ENCODE measurements at regions not wholly inside any gene's neighbourhood (a gene's known extent, or its start where the extent isn't known, plus 50 kb on each side); places are given as distances from the start of the nearest gene placed in this dataset.

DNA sequence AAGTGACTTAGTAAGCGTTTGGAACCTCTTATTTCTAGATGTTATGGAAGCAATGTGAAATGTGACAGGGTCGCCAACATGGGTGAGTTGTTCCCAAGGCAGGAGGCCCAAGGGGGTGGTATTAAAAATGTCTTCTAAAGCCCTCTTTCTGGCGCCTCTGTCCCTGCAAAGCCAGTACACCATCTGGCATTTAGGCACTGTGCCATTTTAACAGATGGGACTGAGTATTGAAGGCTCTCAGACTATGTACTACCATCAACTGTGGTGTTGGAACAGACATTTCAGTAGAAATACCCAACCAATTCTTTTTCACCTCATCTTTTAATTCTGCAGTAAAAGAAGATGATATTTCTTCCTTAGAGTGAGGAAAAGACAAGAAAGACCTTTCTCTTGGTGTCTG is 384.5 kb upstream of the MMADHC start:
- Histone ChIP-seq H3K79me2 (ENCODE audit: low read length) (no peaks in the 10 kb centered on the region), H3K9ac (ENCODE audit: low read length) (no peak overlapping the region), H3K27ac (ENCODE audit: low read length) (no peak overlapping the region), H3K4me3 (ENCODE audit: low read length) (no peak overlapping the region), H3K27me3 (ENCODE audit: low read length) (no peaks in the 10 kb centered on the region), H3K9me3 (ENCODE audit: low read length) (no peaks in the 10 kb centered on the region), H3F3A (ENCODE audit: low read length, unreplicated experiment) (no peaks in the 10 kb centered on the region), H3K4me2 (ENCODE audit: low read length) (no peak overlapping the region), H4K20me1 (ENCODE audit: low read length) (no peaks in the 10 kb centered on the region), H2AFZ (ENCODE audit: low read length) (no peak overlapping the region), H3K4me1 (ENCODE audit: insufficient read depth, low read length) (peaks cover 4% of the 10 kb centered on the region; the same call in 1 of the 2 replicates), H3K9me2 (replicated peaks; ENCODE audit: low read length) (no peaks in the 10 kb centered on the region), H3K36me3 (ENCODE audit: low read depth, low read length) (no peaks in the 10 kb centered on the region)
- CTCF ChIA-PET: no interaction called here
- DNase-seq: no peak
- ATAC-seq: no peak
- intact Hi-C loops (cut with micrococcal nuclease): no loop called here
- POLR2A ChIA-PET (ENCODE audit: unreplicated experiment): no interaction called here
- TF ChIP-seq, protein P1, sequence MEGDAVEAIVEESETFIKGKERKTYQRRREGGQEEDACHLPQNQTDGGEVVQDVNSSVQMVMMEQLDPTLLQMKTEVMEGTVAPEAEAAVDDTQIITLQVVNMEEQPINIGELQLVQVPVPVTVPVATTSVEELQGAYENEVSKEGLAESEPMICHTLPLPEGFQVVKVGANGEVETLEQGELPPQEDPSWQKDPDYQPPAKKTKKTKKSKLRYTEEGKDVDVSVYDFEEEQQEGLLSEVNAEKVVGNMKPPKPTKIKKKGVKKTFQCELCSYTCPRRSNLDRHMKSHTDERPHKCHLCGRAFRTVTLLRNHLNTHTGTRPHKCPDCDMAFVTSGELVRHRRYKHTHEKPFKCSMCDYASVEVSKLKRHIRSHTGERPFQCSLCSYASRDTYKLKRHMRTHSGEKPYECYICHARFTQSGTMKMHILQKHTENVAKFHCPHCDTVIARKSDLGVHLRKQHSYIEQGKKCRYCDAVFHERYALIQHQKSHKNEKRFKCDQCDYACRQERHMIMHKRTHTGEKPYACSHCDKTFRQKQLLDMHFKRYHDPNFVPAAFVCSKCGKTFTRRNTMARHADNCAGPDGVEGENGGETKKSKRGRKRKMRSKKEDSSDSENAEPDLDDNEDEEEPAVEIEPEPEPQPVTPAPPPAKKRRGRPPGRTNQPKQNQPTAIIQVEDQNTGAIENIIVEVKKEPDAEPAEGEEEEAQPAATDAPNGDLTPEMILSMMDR (conservative IDR thresholded peaks at IDR 0.05; ENCODE audit: low read depth, low read length): no peak
- no peak for TF ChIP-seq EZH2phosphoT487 (IDR thresholded peaks at IDR 0.05; ENCODE audit: borderline replicate concordance, low read length)
- no TSS peak for BruUV-seq (replicated peaks)

DNA sequence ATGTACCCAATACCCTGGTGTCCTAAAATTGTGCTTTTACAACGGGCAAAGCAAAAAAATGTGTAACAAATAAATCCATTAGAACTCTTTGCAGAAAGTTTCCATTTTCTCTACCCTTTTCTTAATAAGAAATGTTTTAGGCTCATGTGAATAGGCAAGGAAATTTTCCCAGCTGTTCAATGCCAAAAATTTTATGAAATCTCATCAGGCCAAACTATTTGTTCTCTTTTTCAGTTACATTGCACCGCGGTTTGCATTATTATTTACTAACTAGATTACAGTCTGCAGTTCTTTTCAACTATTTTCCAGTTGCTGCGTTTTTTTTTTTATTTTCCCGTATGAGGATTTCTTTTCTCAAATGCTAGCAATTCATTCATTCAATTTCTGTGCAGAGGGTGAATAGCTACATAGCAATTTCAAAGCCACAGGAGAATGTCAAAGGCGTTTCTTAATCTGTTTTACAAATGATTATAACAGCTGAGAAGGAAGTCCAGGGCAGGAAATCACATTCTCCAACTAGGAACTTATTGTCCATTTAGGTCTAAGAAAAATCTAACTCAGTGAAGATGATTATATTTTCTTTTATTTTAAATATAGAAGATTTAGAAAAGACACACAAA is 367.5 kb upstream of the MMADHC start:
- no peak for TF ChIP-seq EZH2 (IDR thresholded peaks at IDR 0.05; ENCODE audit: low read length, unreplicated experiment)
- TF ChIP-seq, protein P1 (conservative IDR thresholded peaks at IDR 0.05; ENCODE audit: low read depth, low read length): no peak
- TF ChIP-seq EZH2phosphoT487 (IDR thresholded peaks at IDR 0.05; ENCODE audit: borderline replicate concordance, low read length): no peak
- Histone ChIP-seq H3K27ac (ENCODE audit: low read length) (no peak overlapping the region), H3K79me2 (ENCODE audit: low read length) (no peaks in the 10 kb centered on the region), H2AFZ (ENCODE audit: low read length) (no peak overlapping the region), H3K4me2 (ENCODE audit: low read length) (no peak overlapping the region), H3K27me3 (ENCODE audit: low read length) (no peaks in the 10 kb centered on the region), H3K36me3 (ENCODE audit: low read depth, low read length) (no peaks in the 10 kb centered on the region), H3K9me2 (replicated peaks; ENCODE audit: low read length) (no peaks in the 10 kb centered on the region), H3K9ac (ENCODE audit: low read length) (no peak overlapping the region), H3F3A (ENCODE audit: low read length, unreplicated experiment) (no peaks in the 10 kb centered on the region), H3K9me3 (ENCODE audit: low read length) (no peaks in the 10 kb centered on the region), H3K4me3 (ENCODE audit: low read length) (no peak overlapping the region), H3K4me1 (ENCODE audit: insufficient read depth, low read length) (no peaks in the 10 kb centered on the region), H4K20me1 (ENCODE audit: low read length) (no peaks in the 10 kb centered on the region)
- ATAC-seq: no peak
- no TSS peak for BruUV-seq (replicated peaks)
- ChIA-PET CTCF (no interaction called here), POLR2A (ENCODE audit: unreplicated experiment) (no interaction called here)
- intact Hi-C loops (cut with micrococcal nuclease): no loop called here
- DNase-seq: no peak

DNA sequence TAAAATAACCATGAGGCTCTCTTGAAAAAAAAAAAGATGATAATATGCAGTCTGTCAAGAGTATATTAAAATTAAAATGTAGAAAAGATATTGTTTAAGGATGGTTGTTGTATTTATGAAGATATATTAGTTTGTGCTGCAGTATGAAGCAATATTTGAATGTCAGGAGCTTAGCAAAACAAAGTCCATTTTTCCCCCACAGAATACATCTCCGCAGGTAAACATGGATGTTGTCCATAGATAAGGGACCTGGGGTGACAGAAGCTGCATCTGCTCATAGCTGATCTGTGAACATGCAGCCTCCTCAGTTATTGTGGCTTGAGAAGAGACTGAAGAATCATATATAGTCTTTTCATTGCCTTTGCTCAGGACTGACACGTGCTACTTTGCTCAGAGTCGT is 366.1 kb upstream of the MMADHC start:
- TF ChIP-seq EZH2 (IDR thresholded peaks at IDR 0.05; ENCODE audit: low read length, unreplicated experiment): no peak
- TF ChIP-seq, protein P1 (conservative IDR thresholded peaks at IDR 0.05; ENCODE audit: low read depth, low read length): no peak
- TF ChIP-seq EZH2phosphoT487 (IDR thresholded peaks at IDR 0.05; ENCODE audit: borderline replicate concordance, low read length): no peak
- no TSS peak for BruUV-seq (replicated peaks)
- no peaks in the 10 kb centered on the region for H4K20me1 ChIP-seq (ENCODE audit: low read length)
- no peak for ATAC-seq
- H2AFZ ChIP-seq (ENCODE audit: low read length): no peak overlapping the region
- no peak for DNase-seq
- no peaks in the 10 kb centered on the region for H3K79me2 ChIP-seq (ENCODE audit: low read length)
- H3K9me3 ChIP-seq (ENCODE audit: low read length): no peaks in the 10 kb centered on the region
- ChIA-PET POLR2A (ENCODE audit: unreplicated experiment) (no interaction called here), CTCF (no interaction called here)
- H3K9ac ChIP-seq (ENCODE audit: low read length): no peak overlapping the region
- no peaks in the 10 kb centered on the region for H3K36me3 ChIP-seq (ENCODE audit: low read depth, low read length)
- no peak overlapping the region for H3K4me3 ChIP-seq (ENCODE audit: low read length)
- no peak overlapping the region for H3K27ac ChIP-seq (ENCODE audit: low read length)
- no peak overlapping the region for H3K4me2 ChIP-seq (ENCODE audit: low read length)
- no peaks in the 10 kb centered on the region for H3F3A ChIP-seq (ENCODE audit: low read length, unreplicated experiment)
- no peaks in the 10 kb centered on the region for H3K27me3 ChIP-seq (ENCODE audit: low read length)
- intact Hi-C loops (cut with micrococcal nuclease): no loop called here
- no peaks in the 10 kb centered on the region for H3K9me2 ChIP-seq (replicated peaks; ENCODE audit: low read length)
- H3K4me1 ChIP-seq (ENCODE audit: insufficient read depth, low read length): no peaks in the 10 kb centered on the region

Data from PC-3 (cell line).